T47D (cell line): ENCODE measurements at regions not wholly inside any gene's neighbourhood (a gene's known extent, or its start where the extent isn't known, plus 50 kb on each side); places are given as distances from the start of the nearest gene placed in this dataset.
"Not testable (repeated sequence)": the region's sequence is repeated elsewhere in the genome, so short reads cannot be mapped to it uniquely, and the experiment has no call there.

Experiments
- DNase-seq, 2 experiments: peaks; one replicate each; pipeline versions ENCODE4 v3.0.0 to v3.0.0-alpha.2; 2011 to 2012; ENCODE audit warnings: low read depth in 1 of 2, low spot score in 1 of 2
- JUND ChIP-seq: IDR thresholded peaks from 2 replicates; pipeline ENCODE4 v1.6.1; 2012; ENCODE audit warnings: low read depth
- in situ Hi-C: cut with HindIII; loops from 2 replicates; pipeline ENCODE4 v1.10.0; 2016; ENCODE audit warnings: low sequenced_read_pairs, low pct_unique_long_range_greater_than_20kb

GRCh38 chr4:38416450-38417014 is 247.5 kb upstream of the KLF3 start:
- DNase-seq: no peak
- in situ Hi-C loops: no loop called here
- no peak for TF ChIP-seq JUND

DNA sequence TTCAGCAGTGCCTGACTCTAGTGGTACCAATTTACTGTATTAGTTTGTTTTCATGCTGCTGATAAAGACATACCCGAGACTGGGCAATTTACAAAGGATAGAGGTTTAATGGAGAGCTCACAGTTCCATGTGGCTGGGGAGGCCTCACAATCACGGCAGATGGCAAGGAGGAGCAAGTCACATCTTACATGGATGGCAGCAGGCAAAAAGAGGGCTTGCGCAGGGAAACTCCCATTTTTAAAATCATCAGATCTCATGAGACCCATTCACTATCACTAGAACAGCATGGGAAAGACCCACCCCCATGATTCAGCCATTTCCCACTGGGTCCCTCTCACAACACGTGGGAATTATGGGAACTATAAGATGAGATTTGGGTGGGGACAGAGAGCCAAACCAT is 243.7 kb upstream of the KLF3 start:
- in situ Hi-C loops, DNase-seq: not testable (repeated sequence)

GRCh38 chr4:38422850-38423249 is 241.1 kb upstream of the KLF3 start:
- in situ Hi-C loops: no loop called here
- no peak for DNase-seq
- no peak for TF ChIP-seq JUND

- no peak for TF ChIP-seq JUND
- in situ Hi-C loops: no loop called here
- DNase-seq: peak in 1 of 2 experiments; percentile 21
Measured at GRCh38 chr4:38424151-38424871, 239.7 kb upstream of the KLF3 start.

DNA sequence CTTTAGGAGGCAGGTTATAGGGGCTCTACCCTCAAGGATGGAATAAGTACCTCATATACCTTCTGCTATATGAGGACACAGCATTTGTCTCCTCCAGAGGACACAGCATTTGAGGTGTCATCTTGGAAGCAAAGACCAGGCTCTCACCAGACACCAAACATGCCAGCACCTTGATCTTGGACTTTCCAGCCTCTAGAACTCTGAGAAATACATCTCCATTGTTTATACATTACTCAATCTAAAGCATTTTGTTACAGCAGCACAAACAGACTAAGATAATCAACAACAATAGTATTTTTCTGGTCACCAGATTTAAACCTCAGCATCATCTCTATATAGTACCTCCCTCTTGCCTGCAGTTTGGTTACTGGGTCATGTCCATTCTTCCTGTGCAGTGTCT is 237.5 kb upstream of the KLF3 start:
- TF ChIP-seq JUND: no peak
- in situ Hi-C loops: no loop called here
- DNase-seq: no peak

GRCh38 chr4:38430841-38431240 is 233.2 kb upstream of the KLF3 start:
- no peak for DNase-seq
- in situ Hi-C loops: no loop called here
- no peak for TF ChIP-seq JUND

GRCh38 chr4:38442073-38442788 is 221.8 kb upstream of the KLF3 start:
- no peak for TF ChIP-seq JUND
- DNase-seq: no peak
- in situ Hi-C loops: no loop called here

DNA sequence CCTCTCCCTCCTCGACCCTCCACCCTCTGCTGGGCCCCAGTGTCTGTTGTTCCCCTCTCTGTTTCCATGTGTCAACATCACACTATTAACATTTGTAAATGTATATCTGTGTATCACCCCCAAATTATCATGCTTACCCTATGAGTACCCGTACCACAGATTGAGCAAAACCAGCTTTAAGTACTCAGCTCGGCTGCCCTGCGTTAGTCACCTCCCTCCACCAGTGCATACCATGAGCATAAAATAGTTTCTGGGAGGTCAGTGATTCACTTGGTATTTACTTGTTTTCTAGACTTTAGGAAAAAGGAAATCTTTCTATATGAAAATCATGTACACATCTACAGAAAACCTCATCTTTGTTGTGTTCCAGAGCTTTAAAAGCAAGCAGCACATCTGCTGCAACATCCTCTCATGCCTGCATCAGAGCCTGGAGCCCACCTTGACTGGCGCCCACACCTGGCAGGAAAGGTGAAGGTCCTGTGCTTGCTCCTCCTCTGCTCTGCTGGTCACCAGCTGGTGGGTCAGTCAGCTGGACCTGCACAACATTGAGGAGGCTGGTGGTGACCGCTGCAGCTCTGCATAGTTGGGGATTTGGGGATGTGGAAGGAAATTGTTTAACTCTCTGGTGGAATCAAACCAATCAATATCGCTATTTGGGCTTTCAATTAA is 214.4 kb upstream of the KLF3 start:
- DNase-seq: no peak
- in situ Hi-C loops: no loop called here
- no peak for TF ChIP-seq JUND

DNA sequence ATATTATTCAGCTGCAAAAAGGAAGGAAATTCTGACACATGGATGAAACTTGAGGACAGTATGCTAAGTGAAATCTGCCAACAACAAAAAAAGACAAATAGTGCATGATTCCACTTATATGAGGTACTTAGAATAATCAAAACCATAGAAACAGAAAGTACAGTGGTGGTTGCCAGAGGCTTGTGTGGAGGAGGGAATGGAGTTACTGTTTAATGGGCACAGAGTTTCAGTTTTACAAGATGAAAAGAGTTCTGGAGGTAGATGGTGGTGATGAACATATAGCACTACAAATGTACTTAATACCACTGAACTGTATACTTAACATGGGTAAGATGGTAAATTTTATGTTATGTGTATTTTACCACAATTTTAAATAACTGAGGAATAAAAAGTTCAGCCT is 212.0 kb upstream of the KLF3 start:
- TF ChIP-seq JUND: no peak
- in situ Hi-C loops: no loop called here
- no peak for DNase-seq

DNA sequence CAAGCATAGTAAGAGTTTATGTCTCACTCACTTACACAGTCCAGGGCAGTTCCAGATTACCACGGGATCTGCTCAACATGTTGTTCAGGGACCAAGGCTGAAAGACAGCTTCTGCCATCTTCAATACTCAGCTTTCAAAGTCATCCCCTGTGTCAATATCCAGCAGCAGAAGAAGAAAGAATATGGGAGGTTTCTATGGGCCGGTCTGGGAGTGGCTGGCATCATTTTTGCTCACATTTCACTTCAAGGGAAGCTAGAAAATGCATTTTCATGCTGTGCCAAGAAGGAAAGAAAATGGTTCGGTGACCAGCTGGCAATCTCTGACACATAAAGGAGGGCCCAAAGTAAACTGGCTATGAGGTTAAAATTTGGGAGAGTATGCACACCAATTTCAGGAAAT is 211.5 kb upstream of the KLF3 start:
- no peak for TF ChIP-seq JUND
- in situ Hi-C loops: no loop called here
- no peak for DNase-seq

DNA sequence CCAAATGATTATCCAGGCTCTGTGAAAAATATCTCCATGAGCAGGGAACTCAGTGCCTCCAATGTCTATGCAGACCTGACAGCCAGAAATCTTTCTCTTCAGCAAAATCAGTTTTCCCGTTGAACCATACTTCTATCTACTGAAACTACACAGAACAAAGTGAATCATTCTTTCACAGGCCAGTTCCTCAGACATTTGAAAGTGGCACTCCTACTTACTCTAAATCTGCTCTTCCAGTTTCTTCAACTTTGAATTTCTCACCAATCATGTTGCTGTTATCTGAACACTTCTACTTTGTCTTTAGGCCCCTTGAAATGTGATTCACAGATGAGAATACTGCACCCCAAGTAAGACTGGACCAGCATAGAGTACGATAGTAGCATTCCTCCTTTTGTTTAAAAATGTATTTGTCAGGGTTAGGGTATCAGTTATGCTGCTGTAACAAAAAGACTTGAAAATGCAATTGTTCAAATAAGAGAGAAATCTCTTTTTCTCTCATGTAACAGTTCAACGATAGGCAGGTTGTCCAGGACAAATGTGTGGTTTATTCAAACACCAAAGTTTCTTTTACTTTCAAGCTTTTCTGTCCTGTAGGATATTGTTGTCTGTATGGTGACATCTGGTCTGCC is 210.6 kb upstream of the KLF3 start:
- TF ChIP-seq JUND: no peak
- DNase-seq: no peak
- in situ Hi-C loops: no loop called here

DNA sequence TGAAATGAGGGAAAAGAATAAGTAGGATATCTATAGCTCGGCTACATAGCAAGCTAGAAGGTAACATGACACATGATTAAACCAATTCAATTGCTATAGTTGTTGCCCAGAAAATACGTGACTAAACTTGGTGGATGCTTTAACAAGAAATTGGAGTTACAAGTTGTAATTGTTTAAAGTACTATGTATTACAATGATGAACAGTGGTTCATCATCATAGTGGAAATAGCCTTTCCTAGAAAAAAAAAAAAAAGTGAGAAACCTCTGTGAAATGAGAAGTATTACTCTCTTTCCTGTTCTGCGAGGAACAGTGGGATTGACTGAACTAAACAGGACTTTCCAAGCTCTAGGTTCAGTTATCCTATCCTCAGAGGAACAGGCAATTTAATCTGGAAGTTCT is 209.7 kb upstream of the KLF3 start:
- DNase-seq: no peak
- in situ Hi-C loops: no loop called here
- no peak for TF ChIP-seq JUND
